Liver (tissue), 8 donors: ENCODE measurements at regions not wholly inside any gene's neighbourhood (a gene's known extent, or its start where the extent isn't known, plus 50 kb on each side); places are given as distances from the start of the nearest gene placed in this dataset.

Source experiments
- DNase-seq: peaks from one replicate; pipeline ENCODE4 v3.0.0-alpha.2; 2017; ENCODE audit warnings: low spot score
- H3K27ac ChIP-seq, 2 donors: one replicate each; pipeline ENCODE4 v1.7.0; 2013; ENCODE audit warnings: inconsistent platforms in 2 of 2, low read length in 2 of 2, control low read depth in 1 of 2, low read depth in 1 of 2, mild to moderate bottlenecking in 1 of 2
- H3K27me3 ChIP-seq, 4 donors: one replicate each; pipeline versions ENCODE4 v1.6.1 to v1.7.0; 2013; ENCODE audit warnings: low read length in 3 of 4, inconsistent platforms in 1 of 4, mild to moderate bottlenecking in 1 of 4, moderate library complexity in 1 of 4; ENCODE audit not compliant: control insufficient read depth in 4 of 4, insufficient read depth in 4 of 4
- H3K36me3 ChIP-seq, 4 donors: one replicate each; pipeline versions ENCODE4 v1.6.1 to v1.7.0; 2013; ENCODE audit warnings: low read length in 3 of 4, mild to moderate bottlenecking in 3 of 4, low read depth in 1 of 4, moderate library complexity in 1 of 4; ENCODE audit not compliant: control insufficient read depth in 4 of 4, insufficient read depth in 3 of 4
- H3K4me1 ChIP-seq, 4 donors: one replicate each; pipeline versions ENCODE4 v1.6.1 to v1.7.0; 2013; ENCODE audit warnings: low read length in 3 of 4, mild to moderate bottlenecking in 3 of 4, moderate library complexity in 1 of 4; ENCODE audit not compliant: control insufficient read depth in 4 of 4, insufficient read depth in 4 of 4
- H3K4me3 ChIP-seq, 3 donors: one replicate each; pipeline versions ENCODE4 v1.6.1 to v1.7.0; 2013; ENCODE audit warnings: low read length in 3 of 3, control low read depth in 1 of 3, low read depth in 1 of 3, mild to moderate bottlenecking in 1 of 3
- H3K9ac ChIP-seq, 2 donors: one replicate each; pipeline ENCODE4 v1.7.0; 2013; ENCODE audit warnings: low read length in 2 of 2, mild to moderate bottlenecking in 2 of 2, moderate library complexity in 2 of 2, control low read depth in 1 of 2, low read depth in 1 of 2
- H3K9me3 ChIP-seq, 4 donors: one replicate each; pipeline versions ENCODE4 v1.6.1 to v1.7.0; 2013; ENCODE audit warnings: low read length in 3 of 4; ENCODE audit not compliant: control insufficient read depth in 4 of 4
- ATF3 ChIP-seq: IDR thresholded peaks from 2 replicates; pipeline ENCODE4 v1.6.1; 2016; ENCODE audit warnings: antibody characterized with exemption
- CTCF ChIP-seq: fragments of 150-350 bp; IDR thresholded peaks from 2 replicates; pipeline ENCODE4 v1.5.1; 2017; ENCODE audit warnings: improper control_type of control experiment, low read depth, low read length; ENCODE audit not compliant: missing input control
- EGR1 ChIP-seq, 2 donors: IDR thresholded peaks; 2 replicates each; pipeline ENCODE4 v1.6.1; 2016 to 2018; ENCODE audit warnings: antibody characterized with exemption in 2 of 2, low read depth in 2 of 2
- FOXA1 ChIP-seq: IDR thresholded peaks from 2 replicates; pipeline ENCODE4 v1.6.1; 2016; ENCODE audit warnings: antibody characterized with exemption
- FOXA2 ChIP-seq: IDR thresholded peaks from 2 replicates; pipeline ENCODE4 v1.6.1; 2016; ENCODE audit warnings: antibody characterized with exemption
- GABPA ChIP-seq, 2 donors: IDR thresholded peaks in 1 of 2; conservative IDR thresholded peaks in 1 of 2; 2 replicates each; pipeline ENCODE4 v1.6.1; 2016; ENCODE audit warnings: antibody characterized with exemption in 2 of 2, mild to moderate bottlenecking in 1 of 2, moderate library complexity in 1 of 2
- HNF4A ChIP-seq, 2 donors: conservative IDR thresholded peaks; 2 replicates each; pipeline ENCODE4 v1.6.1; 2016; ENCODE audit warnings: antibody characterized with exemption in 2 of 2, mild to moderate bottlenecking in 2 of 2
- HNF4G ChIP-seq: IDR thresholded peaks from 2 replicates; pipeline ENCODE4 v1.6.1; 2016; ENCODE audit warnings: antibody characterized with exemption
- JUND ChIP-seq, 2 donors: IDR thresholded peaks; 2 replicates each; pipeline ENCODE4 v1.6.1; 2016; ENCODE audit warnings: antibody characterized with exemption in 2 of 2
- MAX ChIP-seq: IDR thresholded peaks from 2 replicates; pipeline ENCODE4 v1.6.1; 2016; ENCODE audit warnings: antibody characterized with exemption
- NR2F2 ChIP-seq: IDR thresholded peaks from 2 replicates; pipeline ENCODE4 v1.6.1; 2016; ENCODE audit warnings: antibody characterized with exemption
- RXRA ChIP-seq, 2 donors: IDR thresholded peaks; 2 replicates each; pipeline ENCODE4 v1.6.1; 2017 to 2018; ENCODE audit warnings: antibody characterized with exemption in 2 of 2, mild to moderate bottlenecking in 1 of 2
- SP1 ChIP-seq: IDR thresholded peaks from 2 replicates; pipeline ENCODE4 v1.6.1; 2018; ENCODE audit warnings: antibody characterized with exemption, mild to moderate bottlenecking
- TAF1 ChIP-seq: conservative IDR thresholded peaks from 2 replicates; pipeline ENCODE4 v1.6.1; 2016; ENCODE audit warnings: antibody characterized with exemption, mild to moderate bottlenecking
- YY1 ChIP-seq: IDR thresholded peaks from 2 replicates; pipeline ENCODE4 v1.6.1; 2016; ENCODE audit warnings: antibody characterized with exemption, mild to moderate bottlenecking
- ZBTB33 ChIP-seq: IDR thresholded peaks from 2 replicates; pipeline ENCODE4 v1.6.1; 2016; ENCODE audit warnings: antibody characterized with exemption
- WGBS: extraction: QIAGEN DNeasy Blood & Tissue Kit; methylation state at CpG from one replicate; pipeline ENCODE4 v1.1.7; 2013; 5-methylcytosine and 5-hydroxymethylcytosine counted together
- donor health status: healthy.
- donor health status: healthy.
- donor health status: healthy.
- donor health status: healthy.
- donor health status: healthy.

GRCh38 chr4:20590849-20591248 is 109.4 kb upstream of the PACRGL start:
- H3K9me3 ChIP-seq: no peaks in the 10 kb centered on the region
- no peak overlapping the region for H3K27ac ChIP-seq
- DNase-seq: no peak
- no peak overlapping the region for H3K4me3 ChIP-seq
- WGBS: 77% methylated on average over 2 of the region's 2 CpGs
- H3K9ac ChIP-seq: no peak overlapping the region
- no peaks in the 10 kb centered on the region for H3K27me3 ChIP-seq
- TF ChIP-seq MAX (no peak), CTCF (no peak), FOXA2 (no peak), ATF3 (no peak), JUND (IDR thresholded peaks at IDR 0.05) (no peak), GABPA (IDR thresholded peaks at IDR 0.05 in 1 of 2, conservative IDR thresholded peaks at IDR 0.05 in 1 of 2) (no peak), NR2F2 (no peak), TAF1 (no peak), RXRA (IDR thresholded peaks at IDR 0.05) (no peak), SP1 (no peak), YY1 (no peak)
- peaks cover 0 to 5% (median 0%) of the 10 kb centered on the region in 4 donors for H3K4me1 ChIP-seq
- no peaks in the 10 kb centered on the region for H3K36me3 ChIP-seq

GRCh38 chr4:20591571-20591970 is 108.7 kb upstream of the PACRGL start:
- no peak for TF ChIP-seq ATF3
- TF ChIP-seq FOXA2: no peak
- no peak for TF ChIP-seq HNF4G
- TF ChIP-seq EGR1 (IDR thresholded peaks at IDR 0.05; ENCODE audit: low read depth in 2 of 2): no peak
- no peak for TF ChIP-seq CTCF
- no peak for TF ChIP-seq HNF4A (conservative IDR thresholded peaks at IDR 0.05)
- TF ChIP-seq JUND (IDR thresholded peaks at IDR 0.05): no peak
- TF ChIP-seq GABPA (IDR thresholded peaks at IDR 0.05 in 1 of 2, conservative IDR thresholded peaks at IDR 0.05 in 1 of 2): no peak
- no peak for TF ChIP-seq ZBTB33
- no peak for TF ChIP-seq FOXA1
- TF ChIP-seq NR2F2: no peak
- no peak for DNase-seq
- Histone ChIP-seq H3K9me3 (no peaks in the 10 kb centered on the region), H3K27ac (no peak overlapping the region), H3K4me3 (no peak overlapping the region), H3K27me3 (no peaks in the 10 kb centered on the region), H3K9ac (no peak overlapping the region), H3K36me3 (no peaks in the 10 kb centered on the region), H3K4me1 (peaks cover 0 to 5% (median 0%) of the 10 kb centered on the region in 4 donors)
- WGBS: 92% methylated on average over 2 of the region's 2 CpGs
